Astrocyte (in vitro differentiated cells and primary cell): ENCODE measurements at regions not wholly inside any gene's neighbourhood (a gene's known extent, or its start where the extent isn't known, plus 50 kb on each side); places are given as distances from the start of the nearest gene placed in this dataset.

Experiments used
- EZH2 ChIP-seq: IDR thresholded peaks from 2 replicates; pipeline ENCODE4 v1.6.1; 2012; ENCODE audit warnings: mild to moderate bottlenecking, low read length, inconsistent platforms; ENCODE audit not compliant: insufficient read depth
- TF ChIP-seq, protein P1 (sequence below): IDR thresholded peaks from 2 replicates; pipeline ENCODE4 v1.5.1; 2011; ENCODE audit warnings: low read depth, mild to moderate bottlenecking, inconsistent platforms, low read length, moderate library complexity; ENCODE audit not compliant: insufficient read depth

DNA sequence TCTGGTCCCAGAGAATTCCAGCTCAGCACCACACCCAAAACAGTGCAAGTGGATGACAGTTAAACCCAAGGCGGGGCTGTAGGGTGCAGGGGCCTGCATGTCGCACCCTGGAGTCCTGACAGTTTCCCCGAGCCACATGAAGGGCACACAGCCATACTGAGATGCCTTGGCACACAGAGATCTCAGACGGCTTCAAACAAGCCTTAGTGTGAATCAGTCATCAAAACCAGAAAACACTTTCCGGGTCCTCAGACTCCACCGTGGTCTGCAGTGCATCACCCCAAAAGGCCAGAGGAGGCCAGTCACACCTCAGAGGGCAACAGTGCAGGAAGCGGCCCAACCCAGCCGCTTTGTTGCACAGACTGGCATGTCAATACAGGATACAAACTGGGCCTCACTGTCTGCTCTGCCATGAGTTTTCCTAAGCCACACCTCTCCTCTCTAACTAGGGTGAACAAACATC lies 64.6 kb upstream of the ENPP6 start:
- TF ChIP-seq, protein P1, sequence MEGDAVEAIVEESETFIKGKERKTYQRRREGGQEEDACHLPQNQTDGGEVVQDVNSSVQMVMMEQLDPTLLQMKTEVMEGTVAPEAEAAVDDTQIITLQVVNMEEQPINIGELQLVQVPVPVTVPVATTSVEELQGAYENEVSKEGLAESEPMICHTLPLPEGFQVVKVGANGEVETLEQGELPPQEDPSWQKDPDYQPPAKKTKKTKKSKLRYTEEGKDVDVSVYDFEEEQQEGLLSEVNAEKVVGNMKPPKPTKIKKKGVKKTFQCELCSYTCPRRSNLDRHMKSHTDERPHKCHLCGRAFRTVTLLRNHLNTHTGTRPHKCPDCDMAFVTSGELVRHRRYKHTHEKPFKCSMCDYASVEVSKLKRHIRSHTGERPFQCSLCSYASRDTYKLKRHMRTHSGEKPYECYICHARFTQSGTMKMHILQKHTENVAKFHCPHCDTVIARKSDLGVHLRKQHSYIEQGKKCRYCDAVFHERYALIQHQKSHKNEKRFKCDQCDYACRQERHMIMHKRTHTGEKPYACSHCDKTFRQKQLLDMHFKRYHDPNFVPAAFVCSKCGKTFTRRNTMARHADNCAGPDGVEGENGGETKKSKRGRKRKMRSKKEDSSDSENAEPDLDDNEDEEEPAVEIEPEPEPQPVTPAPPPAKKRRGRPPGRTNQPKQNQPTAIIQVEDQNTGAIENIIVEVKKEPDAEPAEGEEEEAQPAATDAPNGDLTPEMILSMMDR, result no peak
- no peak for TF ChIP-seq EZH2
